Breast epithelium (tissue), 4 donors: ENCODE measurements at regions not wholly inside any gene's neighbourhood (a gene's known extent, or its start where the extent isn't known, plus 50 kb on each side); places are given as distances from the start of the nearest gene placed in this dataset.

Experiments used
- DNase-seq, 2 donors: peaks; one replicate each; pipeline ENCODE4 v3.0.0-alpha.2; 2019; ENCODE audit warnings: low spot score in 2 of 2
- H3K27ac ChIP-seq, 2 donors: fragments of 200-600 bp; sonication (generic) in 1 of 2; one replicate each; pipeline ENCODE4 v1.5.1; 2016 to 2019; ENCODE audit warnings: mild to moderate bottlenecking in 1 of 2
- H3K27me3 ChIP-seq, 2 donors: fragments of 200-600 bp; sonication (generic) in 1 of 2; one replicate each; pipeline versions ENCODE4 v1.5.1 to v1.6.0; 2017 to 2019; ENCODE audit warnings: control low read depth in 1 of 2, mild to moderate bottlenecking in 1 of 2
- H3K36me3 ChIP-seq: fragments of 200-600 bp; one replicate; pipeline ENCODE4 v1.5.1; 2019
- H3K4me1 ChIP-seq, 2 donors: fragments of 200-600 bp; sonication (generic); one replicate each; pipeline ENCODE4 v1.5.1; 2016 to 2019; ENCODE audit warnings: control low read depth in 1 of 2
- H3K4me3 ChIP-seq, 3 donors: fragments of 200-600 bp; sonication (generic); 1 replicate in 2 of 3; 2 replicates in 1 of 3; pipeline ENCODE4 v1.5.1; 2016 to 2019; ENCODE audit warnings: mild to moderate bottlenecking in 3 of 3, moderate library complexity in 2 of 3
- H3K9me3 ChIP-seq, 2 donors: fragments of 200-600 bp; sonication (generic) in 1 of 2; one replicate each; pipeline ENCODE4 v1.5.1; 2016 to 2019; ENCODE audit warnings: control low read depth in 1 of 2
- CTCF ChIP-seq, 3 donors: fragments of 450-650 bp; IDR thresholded peaks; one replicate each; pipeline ENCODE4 v1.5.1; 2016 to 2017; ENCODE audit warnings: antibody characterized with exemption in 3 of 3, mild to moderate bottlenecking in 3 of 3, moderate library complexity in 3 of 3
- POLR2A ChIP-seq: fragments of 450-650 bp; IDR thresholded peaks from one replicate; pipeline ENCODE4 v1.6.1; 2016; ENCODE audit warnings: antibody characterized with exemption, mild to moderate bottlenecking, moderate library complexity
- POLR2AphosphoS5 ChIP-seq, 3 donors: sonication (generic); formaldehyde crosslinking; IDR thresholded peaks; one replicate each; pipeline ENCODE4 v1.6.1; 2017; ENCODE audit warnings: antibody characterized with exemption in 3 of 3
- intact Hi-C: fragments of 100-400 bp; cut with DNase I; formaldehyde crosslinking; loops from one replicate; pipeline ENCODE4 v1.15.1; 2023; ENCODE audit warnings: low total_unique reads

GRCh38 chr15:62722237-62722636 is 320.3 kb upstream of the TPM1 start:
- Histone ChIP-seq H3K27ac (no peak overlapping the region), H3K27me3 (no peaks in the 10 kb centered on the region), H3K4me3 (no peak overlapping the region), H3K4me1 (no peaks in the 10 kb centered on the region), H3K9me3 (no peaks in the 10 kb centered on the region), H3K36me3 (no peaks in the 10 kb centered on the region)
- intact Hi-C loops = no loop called here
- no peak for TF ChIP-seq POLR2A
- DNase-seq = no peak

- Histone ChIP-seq H3K4me1 (no peaks in the 10 kb centered on the region), H3K36me3 (no peaks in the 10 kb centered on the region), H3K4me3 (no peak overlapping the region), H3K27me3 (no peaks in the 10 kb centered on the region), H3K27ac (no peak overlapping the region), H3K9me3 (no peaks in the 10 kb centered on the region)
- TF ChIP-seq POLR2A = no peak
- no peak for TF ChIP-seq CTCF (IDR thresholded peaks at IDR 0.05)
- no peak for TF ChIP-seq POLR2AphosphoS5 (IDR thresholded peaks at IDR 0.05)
- intact Hi-C loops = no loop called here
- no peak for DNase-seq
Observed at GRCh38 chr15:62726461-62726860, 316.1 kb upstream of the TPM1 start.

GRCh38 chr15:62727501-62727900 is 315.0 kb upstream of the TPM1 start:
- no peaks in the 10 kb centered on the region for H3K36me3 ChIP-seq
- H3K9me3 ChIP-seq = no peaks in the 10 kb centered on the region
- H3K4me3 ChIP-seq = no peak overlapping the region
- H3K27ac ChIP-seq = no peak overlapping the region
- intact Hi-C loops = no loop called here
- no peak for DNase-seq
- no peaks in the 10 kb centered on the region for H3K27me3 ChIP-seq
- no peaks in the 10 kb centered on the region for H3K4me1 ChIP-seq
- TF ChIP-seq POLR2A (no peak), CTCF (IDR thresholded peaks at IDR 0.05) (no peak), POLR2AphosphoS5 (IDR thresholded peaks at IDR 0.05) (no peak)

- Histone ChIP-seq H3K36me3 (no peaks in the 10 kb centered on the region), H3K4me1 (no peaks in the 10 kb centered on the region), H3K4me3 (no peak overlapping the region), H3K27me3 (no peaks in the 10 kb centered on the region), H3K9me3 (no peaks in the 10 kb centered on the region), H3K27ac (no peak overlapping the region)
- intact Hi-C loops = no loop called here
- TF ChIP-seq CTCF (IDR thresholded peaks at IDR 0.05) = no peak
- no peak for TF ChIP-seq POLR2A
- no peak for DNase-seq
Observed at GRCh38 chr15:62730825-62731224, 311.7 kb upstream of the TPM1 start.

GRCh38 chr15:62732078-62732477 is 310.5 kb upstream of the TPM1 start:
- Histone ChIP-seq H3K9me3 (no peaks in the 10 kb centered on the region), H3K36me3 (no peaks in the 10 kb centered on the region), H3K27ac (no peak overlapping the region), H3K27me3 (no peaks in the 10 kb centered on the region), H3K4me3 (no peak overlapping the region), H3K4me1 (no peaks in the 10 kb centered on the region)
- TF ChIP-seq POLR2A = no peak
- intact Hi-C loops = no loop called here
- DNase-seq = no peak

- no peak for TF ChIP-seq POLR2A
- TF ChIP-seq POLR2AphosphoS5 (IDR thresholded peaks at IDR 0.05) = no peak
- no peak for TF ChIP-seq CTCF (IDR thresholded peaks at IDR 0.05)
- no peaks in the 10 kb centered on the region for H3K36me3 ChIP-seq
- DNase-seq = no peak
- intact Hi-C loops = no loop called here
- H3K4me1 ChIP-seq = no peaks in the 10 kb centered on the region
- H3K27me3 ChIP-seq = no peaks in the 10 kb centered on the region
- H3K4me3 ChIP-seq = no peak overlapping the region
- H3K27ac ChIP-seq = no peak overlapping the region
- no peaks in the 10 kb centered on the region for H3K9me3 ChIP-seq
Observed at GRCh38 chr15:62734706-62735105, 307.8 kb upstream of the TPM1 start.
